Transverse colon (tissue), 4 donors: ENCODE measurements at regions not wholly inside any gene's neighbourhood (a gene's known extent, or its start where the extent isn't known, plus 50 kb on each side); places are given as distances from the start of the nearest gene placed in this dataset.
"Not testable (repeated sequence)": the region's sequence is repeated elsewhere in the genome, so short reads cannot be mapped to it uniquely, and the experiment has no call there.

Experiments
- DNase-seq: peaks from one replicate; pipeline ENCODE4 v3.0.0-alpha.2; 2019
- H3K27ac ChIP-seq, 4 donors: fragments of 200-600 bp; sonication (generic); 2 replicates each; pipeline ENCODE4 v1.5.1; 2016 to 2018; ENCODE audit warnings: inconsistent platforms in 4 of 4
- H3K27me3 ChIP-seq: fragments of 200-600 bp; sonication (generic); 2 replicates; pipeline ENCODE4 v1.5.1; 2017; ENCODE audit warnings: inconsistent platforms
- H3K36me3 ChIP-seq, 4 donors: fragments of 200-600 bp; sonication (generic); 2 replicates each; pipeline ENCODE4 v1.5.1; 2017 to 2019; ENCODE audit warnings: inconsistent platforms in 4 of 4
- H3K4me1 ChIP-seq, 4 donors: fragments of 200-600 bp; sonication (generic); 2 replicates each; pipeline ENCODE4 v1.5.1; 2017 to 2020; ENCODE audit warnings: inconsistent platforms in 4 of 4
- H3K4me3 ChIP-seq, 4 donors: fragments of 200-600 bp; sonication (generic); 1 replicate in 1 of 4; 2 replicates in 3 of 4; pipeline versions ENCODE4 v1.5.1 to v1.6.1; 2017 to 2019; ENCODE audit warnings: inconsistent platforms in 4 of 4
- H3K9me3 ChIP-seq, 2 donors: fragments of 200-600 bp; sonication (generic); 2 replicates each; pipeline ENCODE4 v1.5.1; 2017 to 2019; ENCODE audit warnings: inconsistent platforms in 2 of 2
- WGBS, 2 donors: methylation state at CpG; one replicate each; pipeline ENCODE4 v1.1.5; 2018; ENCODE audit warnings: low coverage in 1 of 2; 5-methylcytosine and 5-hydroxymethylcytosine counted together
- in situ Hi-C, 4 donors: fragments of 200-750 bp; cut with MboI; loops; one replicate each; pipeline versions ENCODE4 v1.15.0 to v1.15.1; 2017; ENCODE audit warnings: low sequenced_read_pairs in 3 of 4, low pct_ligation_motif_present in 1 of 4, low pct_unique_long_range_greater_than_20kb in 1 of 4
- intact Hi-C: fragments of 100-400 bp; cut with DNase I; formaldehyde crosslinking; loops from one replicate; pipeline ENCODE4 v1.15.1; 2023; ENCODE audit warnings: low total_unique reads

DNA sequence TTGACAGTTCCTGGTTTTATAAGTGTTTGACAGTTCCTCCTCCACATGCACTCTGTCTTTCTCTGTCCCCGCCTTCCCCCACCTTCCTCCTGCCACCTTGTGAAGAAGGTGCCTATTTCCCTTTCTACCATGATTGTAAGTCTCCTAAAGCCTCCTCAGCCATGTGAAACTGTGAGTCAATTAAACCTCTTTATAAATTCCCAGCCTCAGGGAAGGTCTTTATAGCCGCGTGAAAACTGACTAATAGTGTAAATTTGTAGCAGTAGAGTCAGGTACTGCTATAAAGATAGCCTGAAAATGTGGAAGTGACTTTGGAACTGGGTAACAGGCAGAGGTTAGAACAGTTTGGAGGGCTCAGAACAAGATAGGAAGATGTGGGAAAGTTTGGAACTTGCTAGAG is 88.7 kb upstream of the ADORA2B start:
- intact Hi-C loops, H3K4me1 ChIP-seq, in situ Hi-C loops, H3K27ac ChIP-seq, H3K4me3 ChIP-seq, H3K27me3 ChIP-seq, H3K36me3 ChIP-seq, H3K9me3 ChIP-seq, DNase-seq: not testable (repeated sequence)
- WGBS, 2 donors: 67% methylated on average over 3 of the region's 3 CpGs; no CpG with 5 or more reads in 1 of the 2 donors

- H3K27ac ChIP-seq, intact Hi-C loops, H3K27me3 ChIP-seq, DNase-seq, H3K4me1 ChIP-seq, H3K9me3 ChIP-seq, H3K4me3 ChIP-seq, H3K36me3 ChIP-seq, in situ Hi-C loops: not testable (repeated sequence)
- WGBS, 2 donors: 98% methylated on average over 2 of the region's 2 CpGs; no CpG with 5 or more reads in 1 of the 2 donors
These were observed 88.2 kb upstream of the ADORA2B start for GRCh38 chr17:15856745-15857144.

- intact Hi-C loops, H3K27me3 ChIP-seq, DNase-seq, H3K4me1 ChIP-seq, H3K9me3 ChIP-seq, H3K4me3 ChIP-seq, in situ Hi-C loops, H3K36me3 ChIP-seq, H3K27ac ChIP-seq: not testable (repeated sequence)
- 83 to 100% methylated on average over 1 to 3 of the region's 3 CpGs for WGBS, 2 donors
These were observed 86.8 kb upstream of the ADORA2B start for GRCh38 chr17:15858082-15858481.

DNA sequence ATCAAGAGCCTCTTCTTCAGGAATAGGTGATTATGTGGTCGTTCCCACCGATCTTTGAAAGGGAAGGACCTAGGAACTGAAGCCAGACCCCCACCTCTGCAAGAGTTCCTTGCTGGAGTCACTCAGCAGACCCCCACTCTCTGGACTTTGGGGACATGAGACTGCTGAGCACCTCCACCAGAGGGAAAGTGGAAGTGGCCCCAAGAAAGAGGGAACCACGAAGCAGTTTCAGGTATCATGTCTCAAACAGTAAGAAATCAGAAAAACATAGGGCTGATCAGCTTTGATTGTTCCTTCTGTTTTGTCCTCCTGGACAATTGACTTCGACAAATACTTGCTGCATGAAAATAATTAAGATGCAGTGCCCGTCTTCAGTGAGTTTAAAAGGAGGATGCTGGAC is 84.2 kb upstream of the ADORA2B start:
- intact Hi-C loops, DNase-seq, H3K27ac ChIP-seq, H3K4me3 ChIP-seq, H3K36me3 ChIP-seq, H3K9me3 ChIP-seq, in situ Hi-C loops, H3K27me3 ChIP-seq, H3K4me1 ChIP-seq: not testable (repeated sequence)
- 96 to 100% methylated on average over 2 to 5 of the region's 5 CpGs for WGBS, 2 donors

GRCh38 chr17:15864061-15864460 is 80.9 kb upstream of the ADORA2B start:
- intact Hi-C loops, H3K36me3 ChIP-seq, H3K4me3 ChIP-seq, H3K4me1 ChIP-seq, H3K27me3 ChIP-seq, H3K9me3 ChIP-seq, DNase-seq, in situ Hi-C loops, H3K27ac ChIP-seq: not testable (repeated sequence)
- 95 to 100% methylated on average over 2 to 4 of the region's 4 CpGs for WGBS, 2 donors

DNA sequence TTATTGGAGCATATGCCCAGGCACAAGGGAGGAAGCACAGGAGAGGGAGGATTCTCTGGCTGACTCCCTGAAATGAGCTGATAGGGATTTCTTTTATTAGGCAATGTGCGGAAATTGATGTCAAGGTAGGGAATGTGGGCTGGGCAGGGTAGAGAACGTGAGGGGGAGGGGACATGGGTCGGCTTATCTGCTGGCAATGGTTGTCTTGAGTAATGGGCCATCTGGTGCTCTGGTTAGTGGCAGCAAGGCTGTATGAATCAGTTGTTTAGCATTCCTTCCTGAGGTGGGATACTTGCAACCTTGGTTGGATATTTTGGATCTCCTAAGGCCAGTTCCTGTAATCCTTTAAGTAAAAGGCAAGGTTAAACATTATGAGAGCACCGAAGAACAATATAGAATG is 80.5 kb upstream of the ADORA2B start:
- H3K4me1 ChIP-seq, DNase-seq, H3K36me3 ChIP-seq, H3K27ac ChIP-seq, in situ Hi-C loops, H3K27me3 ChIP-seq, intact Hi-C loops, H3K4me3 ChIP-seq, H3K9me3 ChIP-seq: not testable (repeated sequence)
- 86% methylated on average over 4 of the region's 4 CpGs; no CpG with 5 or more reads in 1 of the 2 donors for WGBS, 2 donors

- intact Hi-C loops, H3K9me3 ChIP-seq, in situ Hi-C loops, H3K27me3 ChIP-seq, H3K27ac ChIP-seq, H3K4me1 ChIP-seq, H3K4me3 ChIP-seq, H3K36me3 ChIP-seq, DNase-seq: not testable (repeated sequence)
- WGBS, 2 donors: 90% methylated on average over 3 of the region's 3 CpGs; no CpG with 5 or more reads in 1 of the 2 donors
These were observed 78.9 kb upstream of the ADORA2B start for GRCh38 chr17:15866015-15866414.

DNA sequence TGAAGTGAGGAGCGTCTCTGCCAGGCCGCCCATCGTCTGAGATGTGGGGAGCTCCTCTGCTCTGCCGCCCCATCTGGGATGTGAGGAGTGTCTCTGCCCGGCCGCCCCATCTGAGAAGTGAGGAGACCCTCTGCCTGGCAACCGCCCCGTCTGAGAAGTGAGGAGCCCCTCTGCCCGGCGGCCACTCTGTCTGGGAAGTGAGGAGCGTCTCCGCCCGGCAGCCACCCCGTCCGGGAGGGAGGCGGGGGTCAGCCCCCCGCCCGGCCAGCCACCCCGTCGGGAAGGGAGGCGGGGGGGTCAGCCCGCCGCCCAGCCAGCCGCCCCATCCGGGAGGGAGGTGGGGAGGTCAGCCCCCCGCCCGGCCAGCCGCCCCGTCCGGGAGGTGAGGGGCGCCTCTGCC is 77.6 kb upstream of the ADORA2B start:
- H3K4me1 ChIP-seq, H3K27me3 ChIP-seq, intact Hi-C loops, in situ Hi-C loops, H3K4me3 ChIP-seq, H3K9me3 ChIP-seq, DNase-seq, H3K27ac ChIP-seq, H3K36me3 ChIP-seq: not testable (repeated sequence)
- WGBS, 2 donors: 100% methylated on average over 1 of the region's 31 CpGs; no CpG with 5 or more reads in 1 of the 2 donors

DNA sequence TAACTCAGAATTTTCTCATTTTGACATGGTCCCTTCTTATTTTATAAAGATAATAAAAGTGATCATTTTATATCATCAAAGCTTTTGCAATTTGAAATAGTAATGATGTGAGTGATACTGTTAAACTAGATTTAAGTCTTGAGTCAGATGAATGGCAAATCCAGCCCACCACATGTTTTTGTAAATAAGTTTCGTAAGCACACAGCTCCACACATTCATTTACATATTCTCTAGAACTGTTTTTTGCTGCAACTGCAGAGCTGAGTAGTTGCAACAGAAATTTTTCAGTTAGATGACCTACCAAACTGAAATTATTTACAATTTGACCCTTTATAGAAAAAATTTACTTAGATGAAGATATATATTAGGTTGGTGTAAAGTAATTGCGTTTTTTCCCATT is 75.1 kb upstream of the ADORA2B start:
- H3K27me3 ChIP-seq, H3K4me1 ChIP-seq, DNase-seq, H3K36me3 ChIP-seq, H3K9me3 ChIP-seq, in situ Hi-C loops, H3K27ac ChIP-seq, H3K4me3 ChIP-seq, intact Hi-C loops: not testable (repeated sequence)
- 86% methylated on average over 1 of the region's 2 CpGs; no CpG with 5 or more reads in 1 of the 2 donors for WGBS, 2 donors

DNA sequence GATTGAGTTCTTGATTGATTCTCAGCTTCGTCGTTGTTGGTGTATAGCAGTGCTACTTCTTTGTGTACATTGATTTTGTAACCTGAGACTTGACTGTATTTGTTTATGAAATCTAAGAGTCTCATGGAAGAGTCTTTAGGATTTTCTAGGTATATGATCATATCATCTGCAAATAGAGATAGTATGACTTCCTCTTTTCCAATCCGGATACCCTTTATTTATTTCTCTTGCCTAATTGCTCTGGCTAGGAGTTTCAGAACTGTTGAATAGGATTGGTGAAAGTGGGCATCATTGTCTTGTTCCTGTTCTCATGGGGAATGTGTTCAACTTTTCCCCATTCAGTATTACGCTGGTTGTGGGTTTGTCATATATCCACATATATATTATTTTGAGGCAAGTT is 72.3 kb upstream of the ADORA2B start:
- H3K4me3 ChIP-seq, in situ Hi-C loops, H3K4me1 ChIP-seq, DNase-seq, H3K27me3 ChIP-seq, intact Hi-C loops, H3K36me3 ChIP-seq, H3K9me3 ChIP-seq, H3K27ac ChIP-seq: not testable (repeated sequence)
- WGBS, 2 donors: 68 to 100% methylated on average over 1 to 4 of the region's 4 CpGs

- H3K27ac ChIP-seq, intact Hi-C loops, DNase-seq, H3K9me3 ChIP-seq, in situ Hi-C loops, H3K4me1 ChIP-seq, H3K4me3 ChIP-seq, H3K36me3 ChIP-seq, H3K27me3 ChIP-seq: not testable (repeated sequence)
- 73 to 77% methylated on average over 6 to 7 of the region's 7 CpGs for WGBS, 2 donors
These were observed 66.9 kb upstream of the ADORA2B start for GRCh38 chr17:15877882-15878500.
